Left ventricle myocardium inferior (tissue), 1 donor: ENCODE measurements at regions not wholly inside any gene's neighbourhood (a gene's known extent, or its start where the extent isn't known, plus 50 kb on each side); places are given as distances from the start of the nearest gene placed in this dataset.

Source experiments
- DNase-seq: peaks from one replicate; pipeline ENCODE4 v3.0.0-alpha.2; 2020
- H3K27ac ChIP-seq: fragments of 200-600 bp; replicated peaks from 2 replicates; pipeline ENCODE4 v1.8.0; 2021
- H3K27me3 ChIP-seq: fragments of 200-600 bp; 2 replicates; pipeline ENCODE4 v1.8.0; 2021; ENCODE audit warnings: low read depth
- H3K36me3 ChIP-seq: fragments of 200-600 bp; 2 replicates; pipeline ENCODE4 v1.8.0; 2021
- H3K4me1 ChIP-seq: fragments of 200-600 bp; 2 replicates; pipeline ENCODE4 v1.8.0; 2021
- H3K4me3 ChIP-seq: fragments of 200-600 bp; 2 replicates; pipeline ENCODE4 v1.8.0; 2021; ENCODE audit warnings: mild to moderate bottlenecking, moderate library complexity
- H3K9me3 ChIP-seq: fragments of 200-600 bp; replicated peaks from 2 replicates; pipeline ENCODE4 v1.8.0; 2021
- intact Hi-C: fragments of 100-400 bp; cut with micrococcal nuclease; formaldehyde crosslinking; loops from one replicate; pipeline ENCODE4 v1.11.0; 2022
- TF ChIP-seq, protein P1 (sequence below): fragments of 200-600 bp; IDR thresholded peaks from 2 replicates; pipeline ENCODE4 v1.8.0; 2021; ENCODE audit warnings: antibody characterized with exemption, mild to moderate bottlenecking, borderline replicate concordance
- donor health status: DM: no; HTN: yes; CAD: no; lungs with severe emphysema.

DNA sequence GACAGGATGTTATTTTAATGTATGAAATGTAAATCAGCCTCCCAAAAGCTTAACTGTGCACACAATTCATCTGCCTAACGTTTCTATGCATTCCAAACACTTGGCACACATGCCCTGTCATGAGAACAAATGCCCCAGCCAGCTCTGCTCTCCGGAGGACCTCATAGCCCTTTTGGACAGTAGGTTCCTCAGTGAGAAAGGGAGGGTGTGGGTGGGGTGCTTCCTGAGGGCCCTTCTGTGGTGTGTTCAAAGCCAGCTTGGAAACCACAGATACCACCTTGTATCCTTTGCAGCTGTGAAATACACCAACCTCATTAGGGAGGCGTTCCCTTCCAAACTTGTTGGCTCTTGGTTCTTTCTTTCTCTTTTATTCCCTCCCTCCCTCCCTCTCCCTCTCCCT, 102.2 kb upstream of the ASB18 start:
- intact Hi-C loops = no loop called here
- H3K36me3 ChIP-seq = no peaks in the 10 kb centered on the region
- H3K27me3 ChIP-seq = peaks cover 17% of the 10 kb centered on the region
- no peak overlapping the region for H3K4me3 ChIP-seq
- H3K4me1 ChIP-seq = no peaks in the 10 kb centered on the region
- no peak overlapping the region for H3K27ac ChIP-seq
- TF ChIP-seq, protein P1, sequence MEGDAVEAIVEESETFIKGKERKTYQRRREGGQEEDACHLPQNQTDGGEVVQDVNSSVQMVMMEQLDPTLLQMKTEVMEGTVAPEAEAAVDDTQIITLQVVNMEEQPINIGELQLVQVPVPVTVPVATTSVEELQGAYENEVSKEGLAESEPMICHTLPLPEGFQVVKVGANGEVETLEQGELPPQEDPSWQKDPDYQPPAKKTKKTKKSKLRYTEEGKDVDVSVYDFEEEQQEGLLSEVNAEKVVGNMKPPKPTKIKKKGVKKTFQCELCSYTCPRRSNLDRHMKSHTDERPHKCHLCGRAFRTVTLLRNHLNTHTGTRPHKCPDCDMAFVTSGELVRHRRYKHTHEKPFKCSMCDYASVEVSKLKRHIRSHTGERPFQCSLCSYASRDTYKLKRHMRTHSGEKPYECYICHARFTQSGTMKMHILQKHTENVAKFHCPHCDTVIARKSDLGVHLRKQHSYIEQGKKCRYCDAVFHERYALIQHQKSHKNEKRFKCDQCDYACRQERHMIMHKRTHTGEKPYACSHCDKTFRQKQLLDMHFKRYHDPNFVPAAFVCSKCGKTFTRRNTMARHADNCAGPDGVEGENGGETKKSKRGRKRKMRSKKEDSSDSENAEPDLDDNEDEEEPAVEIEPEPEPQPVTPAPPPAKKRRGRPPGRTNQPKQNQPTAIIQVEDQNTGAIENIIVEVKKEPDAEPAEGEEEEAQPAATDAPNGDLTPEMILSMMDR = no peak
- DNase-seq = no peak
- H3K9me3 ChIP-seq = no peaks in the 10 kb centered on the region

DNA sequence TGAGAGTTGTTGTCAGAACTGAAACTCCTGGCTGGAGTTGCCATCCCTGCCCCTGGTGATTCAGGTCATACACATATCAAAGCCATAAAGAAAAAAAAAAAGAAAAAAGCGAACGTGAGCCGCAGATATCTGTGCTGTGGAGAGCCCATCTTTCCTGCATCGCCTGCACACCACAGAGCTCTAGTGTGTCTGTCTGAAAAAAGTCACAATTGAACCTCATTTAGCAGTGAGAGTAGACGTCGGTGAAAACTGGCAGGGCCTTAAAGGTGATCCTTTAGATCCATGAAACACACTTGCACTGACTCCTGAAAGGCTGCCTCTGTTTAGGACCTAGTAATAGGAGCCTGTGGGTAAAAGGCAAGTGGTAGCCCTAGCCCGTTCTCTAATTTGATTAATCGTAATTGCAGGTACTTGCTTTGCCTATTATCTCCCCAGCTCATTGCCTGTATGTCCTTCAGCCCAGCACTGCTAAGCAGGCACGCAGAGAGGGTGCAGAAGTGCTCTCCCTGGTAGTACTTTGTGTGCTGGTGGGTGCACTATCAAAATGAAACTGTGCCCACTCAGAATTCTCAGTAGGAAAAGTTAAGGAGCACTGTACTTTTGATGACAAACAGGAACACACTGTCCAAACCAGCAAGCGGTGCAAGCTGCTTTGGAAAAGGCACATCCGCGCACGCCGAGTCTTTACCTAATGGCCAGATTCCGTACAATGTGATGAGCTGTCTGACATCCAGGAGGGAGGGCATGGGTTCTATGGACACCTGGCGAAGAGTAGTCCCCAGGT, 103.5 kb upstream of the ASB18 start:
- H3K4me1 ChIP-seq = no peaks in the 10 kb centered on the region
- TF ChIP-seq, protein P1 = no peak
- intact Hi-C loops = no loop called here
- H3K27me3 ChIP-seq = peaks cover 23% of the 10 kb centered on the region
- no peak overlapping the region for H3K27ac ChIP-seq
- H3K9me3 ChIP-seq = no peaks in the 10 kb centered on the region
- H3K36me3 ChIP-seq = no peaks in the 10 kb centered on the region
- DNase-seq = no peak
- H3K4me3 ChIP-seq = no peak overlapping the region

DNA sequence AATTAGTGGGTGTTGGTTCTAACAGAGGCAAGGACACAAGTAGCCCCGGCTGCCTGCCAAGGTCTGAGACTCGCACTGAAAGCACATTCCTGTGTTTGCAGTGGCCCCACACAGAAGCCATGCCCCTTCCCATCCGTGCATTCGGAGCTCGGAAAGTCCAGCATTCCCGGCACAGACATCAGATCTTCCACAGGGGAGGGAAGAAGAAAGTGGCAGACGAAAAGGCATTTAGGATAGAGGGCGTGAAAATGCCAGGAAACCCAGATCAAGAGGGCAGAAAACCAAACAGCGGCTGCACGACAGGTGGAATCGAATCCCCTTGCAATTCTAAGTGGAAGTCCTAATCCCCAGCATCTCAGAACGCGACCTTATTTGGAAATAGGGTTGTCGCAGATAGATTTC, 105.5 kb upstream of the ASB18 start:
- peak; percentile 49 for DNase-seq
- TF ChIP-seq, protein P1 = no peak
- H3K4me1 ChIP-seq = no peaks in the 10 kb centered on the region
- peaks cover 35% of the 10 kb centered on the region for H3K27me3 ChIP-seq
- intact Hi-C loops = no loop called here
- no peak overlapping the region for H3K27ac ChIP-seq
- no peak overlapping the region for H3K4me3 ChIP-seq
- no peaks in the 10 kb centered on the region for H3K9me3 ChIP-seq
- no peaks in the 10 kb centered on the region for H3K36me3 ChIP-seq

DNA sequence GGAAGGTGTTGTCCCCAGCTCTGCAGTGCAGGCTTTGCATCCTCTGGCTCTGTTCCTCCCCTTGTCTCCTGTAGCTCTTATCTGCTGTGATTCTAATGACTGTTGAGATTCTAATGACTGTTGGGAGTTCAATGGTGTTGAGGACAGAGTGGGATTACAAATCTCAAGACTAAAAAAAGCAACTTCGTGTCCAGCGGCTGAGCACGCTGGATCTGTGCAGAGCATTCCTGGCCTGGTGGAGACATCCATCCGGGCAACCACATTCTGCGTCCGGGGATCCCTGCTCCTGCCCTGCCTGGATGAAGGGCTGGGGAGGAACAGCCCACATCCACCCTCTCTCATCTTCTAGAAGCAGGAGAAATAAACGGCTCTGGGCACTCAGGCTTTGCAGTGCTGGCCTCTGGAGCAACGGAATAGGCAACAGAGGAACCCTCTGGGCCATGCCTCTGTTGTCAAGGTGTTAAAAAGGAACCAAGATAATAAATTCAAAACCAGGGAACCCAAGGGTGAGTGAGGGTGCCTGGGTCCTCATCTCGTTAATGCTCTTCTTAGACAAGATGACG, 106.7 kb upstream of the ASB18 start:
- Histone ChIP-seq H3K27ac (no peak overlapping the region), H3K4me3 (no peak overlapping the region), H3K27me3 (peaks cover 35% of the 10 kb centered on the region), H3K36me3 (no peaks in the 10 kb centered on the region), H3K4me1 (no peaks in the 10 kb centered on the region), H3K9me3 (no peaks in the 10 kb centered on the region)
- intact Hi-C loops = no loop called here
- TF ChIP-seq, protein P1 = no peak
- no peak for DNase-seq

DNA sequence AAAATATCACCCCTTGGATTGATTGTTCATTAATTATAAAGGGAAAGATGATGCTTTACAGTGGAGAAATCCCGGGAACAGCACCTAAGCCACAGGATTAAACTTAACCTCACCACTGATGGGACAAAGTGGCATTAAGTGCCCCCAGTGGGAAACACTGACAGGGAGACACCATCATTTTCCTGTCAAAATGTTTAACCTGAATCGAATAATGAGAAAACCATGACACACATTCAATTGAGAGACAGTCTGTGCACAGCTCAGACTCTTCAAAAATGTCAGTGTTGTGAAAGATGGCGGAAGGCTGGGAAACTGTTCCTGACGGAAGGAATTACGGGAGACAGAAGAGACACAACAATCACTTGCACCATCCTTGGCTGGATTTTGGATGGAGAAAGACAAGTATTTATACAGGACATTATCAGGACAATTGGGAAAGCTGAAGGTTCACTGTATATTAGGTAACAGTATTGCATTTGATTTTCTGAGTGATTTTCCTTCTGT, 111.8 kb upstream of the ASB18 start:
- intact Hi-C loops = no loop called here
- no peak overlapping the region for H3K27ac ChIP-seq
- no peaks in the 10 kb centered on the region for H3K4me1 ChIP-seq
- no peak overlapping the region for H3K4me3 ChIP-seq
- peaks cover 4% of the 10 kb centered on the region for H3K9me3 ChIP-seq
- TF ChIP-seq, protein P1 = no peak
- peaks cover 21% of the 10 kb centered on the region for H3K27me3 ChIP-seq
- no peaks in the 10 kb centered on the region for H3K36me3 ChIP-seq
- DNase-seq = no peak
